SW480 (cell line): ENCODE measurements at regions not wholly inside any gene's neighbourhood (a gene's known extent, or its start where the extent isn't known, plus 50 kb on each side); places are given as distances from the start of the nearest gene placed in this dataset.
"Not testable (repeated sequence)": the region's sequence is repeated elsewhere in the genome, so short reads cannot be mapped to it uniquely, and the experiment has no call there.

ENCODE experiments used
- DNase-seq: peaks from one replicate; pipeline ENCODE4 v3.0.0-alpha.2; 2016; ENCODE audit warnings: low spot score

- DNase-seq = no peak
These were observed 124.2 kb downstream of the GALR1 start for GRCh38 chr18:77373730-77374445.

GRCh38 chr18:77374446-77374805 is 124.8 kb downstream of the GALR1 start:
- DNase-seq = no peak

- no peak for DNase-seq
These were observed 126.5 kb downstream of the GALR1 start for GRCh38 chr18:77376043-77376732.

- DNase-seq = no peak
These were observed 127.1 kb downstream of the GALR1 start for GRCh38 chr18:77376733-77377094.

GRCh38 chr18:77377813-77378212 is 128.2 kb downstream of the GALR1 start:
- DNase-seq = no peak

- no peak for DNase-seq
These were observed 130.4 kb downstream of the GALR1 start for GRCh38 chr18:77379976-77380509.

GRCh38 chr18:77380695-77381094 is 131.0 kb downstream of the GALR1 start:
- DNase-seq = no peak

- DNase-seq = no peak
These were observed 142.7 kb downstream of the GALR1 start for GRCh38 chr18:77392321-77392720.

- no peak for DNase-seq
These were observed 143.9 kb downstream of the GALR1 start for GRCh38 chr18:77393519-77393918.

GRCh38 chr18:77395953-77396352 is 146.3 kb downstream of the GALR1 start:
- DNase-seq = no peak

- DNase-seq = no peak
These were observed 147.4 kb downstream of the GALR1 start for GRCh38 chr18:77397056-77397455.

GRCh38 chr18:77397617-77398016 is 148.0 kb downstream of the GALR1 start:
- no peak for DNase-seq

GRCh38 chr18:77400561-77400960 is 150.9 kb downstream of the GALR1 start:
- no peak for DNase-seq

- DNase-seq = no peak
These were observed 151.5 kb downstream of the GALR1 start for GRCh38 chr18:77401173-77401572.

GRCh38 chr18:77403969-77404535 is 154.4 kb downstream of the GALR1 start:
- no peak for DNase-seq

GRCh38 chr18:77405096-77405495 is 155.4 kb downstream of the GALR1 start:
- no peak for DNase-seq

- no peak for DNase-seq
These were observed 158.1 kb downstream of the GALR1 start for GRCh38 chr18:77407733-77408132.

- DNase-seq = not testable (repeated sequence)
These were observed 171.9 kb downstream of the GALR1 start for GRCh38 chr18:77421546-77421945.

GRCh38 chr18:77422974-77423867 is 173.6 kb downstream of the GALR1 start:
- peak; percentile 11 for DNase-seq

GRCh38 chr18:77433076-77433475 is 183.4 kb downstream of the GALR1 start:
- DNase-seq = no peak

GRCh38 chr18:77439888-77440287 is 190.2 kb downstream of the GALR1 start:
- no peak for DNase-seq

GRCh38 chr18:77442393-77442792 is 192.7 kb downstream of the GALR1 start:
- no peak for DNase-seq
